ENCODE measurements at regions not wholly inside any gene's neighbourhood (a gene's known extent, or its start where the extent isn't known, plus 50 kb on each side); places are given as distances from the start of the nearest gene placed in this dataset.

DNA sequence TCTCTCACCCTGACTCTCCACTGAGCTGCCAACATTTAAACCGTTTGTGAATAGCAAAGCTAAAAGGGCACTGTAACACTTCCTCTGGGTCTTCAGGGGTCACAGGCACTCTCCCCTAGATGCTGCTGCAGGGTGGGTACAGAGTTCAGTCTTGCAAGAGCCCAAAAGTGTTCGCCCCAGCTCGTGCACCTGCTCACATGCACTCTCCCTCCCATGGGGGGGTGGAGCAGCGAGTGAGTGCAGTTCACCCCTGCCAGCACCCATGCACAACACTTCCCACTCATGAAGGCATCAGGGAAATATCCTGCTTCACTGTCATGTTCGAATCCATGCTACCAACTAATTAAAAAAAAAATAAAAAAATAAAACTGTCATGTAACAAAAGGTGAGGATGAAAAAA lies 950.7 kb upstream of the PRR20A start:
- no peak overlapping the region for H2AFZ ChIP-seq (ENCODE audit: low read depth, low read length)
- no peaks in the 10 kb centered on the region for H3K79me2 ChIP-seq (ENCODE audit: control insufficient read depth, insufficient read depth, low read length)
- DNase-seq (ENCODE audit: low read depth, low spot score) (no peak), FAIRE-seq (no peak)
- no peak overlapping the region for H3K27ac ChIP-seq (ENCODE audit: insufficient read depth, low read depth, low read length)
- no peak overlapping the region for H3K9ac ChIP-seq (replicated peaks; ENCODE audit: extremely low read depth, insufficient read depth, low read length)
- ChIA-PET CTCF (no interaction called here), POLR2A (no interaction called here)
- BruUV-seq (replicated peaks), result no TSS peak
- H4K20me1 ChIP-seq (replicated peaks; ENCODE audit: control insufficient read depth, extremely low read depth, insufficient read depth, low read length), result no peaks in the 10 kb centered on the region
- no peaks in the 10 kb centered on the region for H3K9me1 ChIP-seq (replicated peaks; ENCODE audit: control insufficient read depth, extremely low read depth, insufficient read depth, low read length)
- no peak for TF ChIP-seq FOS (IDR thresholded peaks at IDR 0.05; ENCODE audit: borderline replicate concordance, insufficient read depth, low read length)
- TF ChIP-seq GATA2 (IDR thresholded peaks at IDR 0.05; ENCODE audit: insufficient read depth, insufficient read length, low read depth, low read length), result no peak
- no peak for TF ChIP-seq POLR2AphosphoS5 (IDR thresholded peaks at IDR 0.05; ENCODE audit: insufficient read depth, low read depth, low read length)
- TF ChIP-seq, protein P1, sequence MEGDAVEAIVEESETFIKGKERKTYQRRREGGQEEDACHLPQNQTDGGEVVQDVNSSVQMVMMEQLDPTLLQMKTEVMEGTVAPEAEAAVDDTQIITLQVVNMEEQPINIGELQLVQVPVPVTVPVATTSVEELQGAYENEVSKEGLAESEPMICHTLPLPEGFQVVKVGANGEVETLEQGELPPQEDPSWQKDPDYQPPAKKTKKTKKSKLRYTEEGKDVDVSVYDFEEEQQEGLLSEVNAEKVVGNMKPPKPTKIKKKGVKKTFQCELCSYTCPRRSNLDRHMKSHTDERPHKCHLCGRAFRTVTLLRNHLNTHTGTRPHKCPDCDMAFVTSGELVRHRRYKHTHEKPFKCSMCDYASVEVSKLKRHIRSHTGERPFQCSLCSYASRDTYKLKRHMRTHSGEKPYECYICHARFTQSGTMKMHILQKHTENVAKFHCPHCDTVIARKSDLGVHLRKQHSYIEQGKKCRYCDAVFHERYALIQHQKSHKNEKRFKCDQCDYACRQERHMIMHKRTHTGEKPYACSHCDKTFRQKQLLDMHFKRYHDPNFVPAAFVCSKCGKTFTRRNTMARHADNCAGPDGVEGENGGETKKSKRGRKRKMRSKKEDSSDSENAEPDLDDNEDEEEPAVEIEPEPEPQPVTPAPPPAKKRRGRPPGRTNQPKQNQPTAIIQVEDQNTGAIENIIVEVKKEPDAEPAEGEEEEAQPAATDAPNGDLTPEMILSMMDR (IDR thresholded peaks at IDR 0.05; ENCODE audit: extremely low read depth in 1 of 2, insufficient read depth in 1 of 2, low read depth in 1 of 2, low read length in 2 of 2), result no peak
- no peak for TF ChIP-seq MYC (IDR thresholded peaks at IDR 0.05; ENCODE audit: low read depth, low read length)
- no peak for TF ChIP-seq EZH2 (IDR thresholded peaks at IDR 0.05; ENCODE audit: borderline replicate concordance, low read depth, low read length, severe bottlenecking)
- TF ChIP-seq, protein P2, sequence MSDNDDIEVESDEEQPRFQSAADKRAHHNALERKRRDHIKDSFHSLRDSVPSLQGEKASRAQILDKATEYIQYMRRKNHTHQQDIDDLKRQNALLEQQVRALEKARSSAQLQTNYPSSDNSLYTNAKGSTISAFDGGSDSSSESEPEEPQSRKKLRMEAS (IDR thresholded peaks at IDR 0.05; ENCODE audit: insufficient read depth, insufficient read length), result no peak
- no peak for TF ChIP-seq POLR2A (IDR thresholded peaks at IDR 0.05; ENCODE audit: low read depth, low read length)
- TF ChIP-seq JUN (IDR thresholded peaks at IDR 0.05; ENCODE audit: borderline replicate concordance, insufficient read depth, insufficient read length, low read depth), result no peak
- no peak overlapping the region for H3K4me3 ChIP-seq (replicated peaks in 1 of 3; ENCODE audit: insufficient read depth in 1 of 3, low read depth in 1 of 3, low read length in 3 of 3)
- H3K4me2 ChIP-seq (ENCODE audit: insufficient read depth, low read length), result no peak overlapping the region
- no peaks in the 10 kb centered on the region for H3K36me3 ChIP-seq (ENCODE audit: control insufficient read depth in 2 of 2, extremely low read depth in 1 of 2, insufficient read depth in 2 of 2, low read length in 2 of 2)
- intact Hi-C loops (cut with micrococcal nuclease) (no loop called here), dilution Hi-C loops (cut with MboI; ENCODE audit: extremely low pct_ligation_motif_present, low sequenced_read_pairs) (no loop called here)
- no peaks in the 10 kb centered on the region for H3K27me3 ChIP-seq (ENCODE audit: control insufficient read depth in 2 of 2, insufficient read depth in 2 of 2, low read length in 2 of 2)
- H3K4me1 ChIP-seq (ENCODE audit: control insufficient read depth, extremely low read depth, insufficient read depth, low read length), result no peaks in the 10 kb centered on the region
- no peaks in the 10 kb centered on the region for H3K9me3 ChIP-seq (replicated peaks; ENCODE audit: control insufficient read depth, insufficient read depth, low read length)
